Neural cell (in vitro differentiated cells): ENCODE measurements at regions not wholly inside any gene's neighbourhood (a gene's known extent, or its start where the extent isn't known, plus 50 kb on each side); places are given as distances from the start of the nearest gene placed in this dataset.

Experiments
- EP300 ChIP-seq: fragments of 450-650 bp; conservative IDR thresholded peaks from 2 replicates; pipeline ENCODE4 v1.6.1; 2014; ENCODE audit warnings: antibody characterized with exemption, mild to moderate bottlenecking, moderate library complexity; ENCODE audit not compliant: poor library complexity, severe bottlenecking
- EZH2 ChIP-seq: fragments of 200-600, 300-800 bp; shearing (Covaris generic), sonication (generic); IDR thresholded peaks from 2 replicates; pipeline ENCODE4 v1.6.1; 2014; ENCODE audit warnings: antibody characterized with exemption, low read length, borderline replicate concordance, mild to moderate bottlenecking; ENCODE audit not compliant: insufficient read depth, poor library complexity, severe bottlenecking
- MXI1 ChIP-seq: fragments of 450-650 bp; conservative IDR thresholded peaks from 2 replicates; pipeline ENCODE4 v1.6.1; 2014; ENCODE audit warnings: antibody characterized with exemption, mild to moderate bottlenecking; ENCODE audit not compliant: poor library complexity, severe bottlenecking
- POLR2AphosphoS5 ChIP-seq: IDR thresholded peaks from 2 replicates; pipeline ENCODE4 v1.6.1; 2012
- RAD21 ChIP-seq: fragments of 450-650 bp; conservative IDR thresholded peaks from 2 replicates; pipeline ENCODE4 v1.6.1; 2014; ENCODE audit warnings: antibody characterized with exemption, mild to moderate bottlenecking, moderate library complexity
- SMC3 ChIP-seq: fragments of 450-650 bp; conservative IDR thresholded peaks from 2 replicates; pipeline ENCODE4 v1.6.1; 2014; ENCODE audit warnings: antibody characterized with exemption, mild to moderate bottlenecking, moderate library complexity; ENCODE audit not compliant: poor library complexity
- TAF1 ChIP-seq: IDR thresholded peaks from 2 replicates; pipeline ENCODE4 v1.6.1; 2012; ENCODE audit warnings: low read depth
- TF ChIP-seq, protein P1 (sequence below): fragments of 450-650 bp; IDR thresholded peaks from 2 replicates; pipeline ENCODE4 v1.5.1; 2014; ENCODE audit warnings: antibody characterized with exemption, mild to moderate bottlenecking, moderate library complexity; ENCODE audit not compliant: poor library complexity, severe bottlenecking
- TF ChIP-seq, protein P2 (sequence below): IDR thresholded peaks from 2 replicates; pipeline ENCODE4 v1.6.1; 2012; ENCODE audit warnings: borderline replicate concordance

DNA sequence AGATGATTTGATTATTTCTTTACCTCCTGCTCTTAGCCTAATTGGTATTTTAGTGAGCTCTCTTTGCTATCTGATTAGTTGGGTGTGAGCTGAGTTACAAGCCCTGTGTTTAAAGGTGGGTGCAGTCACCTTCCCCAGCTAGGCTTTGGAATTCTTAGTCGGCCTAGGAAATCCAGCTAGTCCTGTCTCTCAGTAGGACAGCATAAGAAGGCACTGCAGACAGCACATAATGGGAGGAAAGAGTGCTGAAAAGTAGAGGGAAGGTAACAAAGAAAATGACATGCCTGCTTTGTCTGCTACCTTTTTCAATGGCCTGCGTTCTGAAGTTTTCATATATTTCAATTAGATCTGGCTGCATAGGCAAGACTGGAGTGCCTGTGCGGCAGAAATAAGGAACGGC, 1794.0 kb upstream of the CELF4 start:
- TF ChIP-seq, protein P1, sequence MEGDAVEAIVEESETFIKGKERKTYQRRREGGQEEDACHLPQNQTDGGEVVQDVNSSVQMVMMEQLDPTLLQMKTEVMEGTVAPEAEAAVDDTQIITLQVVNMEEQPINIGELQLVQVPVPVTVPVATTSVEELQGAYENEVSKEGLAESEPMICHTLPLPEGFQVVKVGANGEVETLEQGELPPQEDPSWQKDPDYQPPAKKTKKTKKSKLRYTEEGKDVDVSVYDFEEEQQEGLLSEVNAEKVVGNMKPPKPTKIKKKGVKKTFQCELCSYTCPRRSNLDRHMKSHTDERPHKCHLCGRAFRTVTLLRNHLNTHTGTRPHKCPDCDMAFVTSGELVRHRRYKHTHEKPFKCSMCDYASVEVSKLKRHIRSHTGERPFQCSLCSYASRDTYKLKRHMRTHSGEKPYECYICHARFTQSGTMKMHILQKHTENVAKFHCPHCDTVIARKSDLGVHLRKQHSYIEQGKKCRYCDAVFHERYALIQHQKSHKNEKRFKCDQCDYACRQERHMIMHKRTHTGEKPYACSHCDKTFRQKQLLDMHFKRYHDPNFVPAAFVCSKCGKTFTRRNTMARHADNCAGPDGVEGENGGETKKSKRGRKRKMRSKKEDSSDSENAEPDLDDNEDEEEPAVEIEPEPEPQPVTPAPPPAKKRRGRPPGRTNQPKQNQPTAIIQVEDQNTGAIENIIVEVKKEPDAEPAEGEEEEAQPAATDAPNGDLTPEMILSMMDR = no peak
- TF ChIP-seq EZH2 (no peak), TAF1 (no peak), EP300 (no peak), POLR2AphosphoS5 (no peak), MXI1 (no peak), SMC3 (no peak), RAD21 (no peak)
- TF ChIP-seq, protein P2, sequence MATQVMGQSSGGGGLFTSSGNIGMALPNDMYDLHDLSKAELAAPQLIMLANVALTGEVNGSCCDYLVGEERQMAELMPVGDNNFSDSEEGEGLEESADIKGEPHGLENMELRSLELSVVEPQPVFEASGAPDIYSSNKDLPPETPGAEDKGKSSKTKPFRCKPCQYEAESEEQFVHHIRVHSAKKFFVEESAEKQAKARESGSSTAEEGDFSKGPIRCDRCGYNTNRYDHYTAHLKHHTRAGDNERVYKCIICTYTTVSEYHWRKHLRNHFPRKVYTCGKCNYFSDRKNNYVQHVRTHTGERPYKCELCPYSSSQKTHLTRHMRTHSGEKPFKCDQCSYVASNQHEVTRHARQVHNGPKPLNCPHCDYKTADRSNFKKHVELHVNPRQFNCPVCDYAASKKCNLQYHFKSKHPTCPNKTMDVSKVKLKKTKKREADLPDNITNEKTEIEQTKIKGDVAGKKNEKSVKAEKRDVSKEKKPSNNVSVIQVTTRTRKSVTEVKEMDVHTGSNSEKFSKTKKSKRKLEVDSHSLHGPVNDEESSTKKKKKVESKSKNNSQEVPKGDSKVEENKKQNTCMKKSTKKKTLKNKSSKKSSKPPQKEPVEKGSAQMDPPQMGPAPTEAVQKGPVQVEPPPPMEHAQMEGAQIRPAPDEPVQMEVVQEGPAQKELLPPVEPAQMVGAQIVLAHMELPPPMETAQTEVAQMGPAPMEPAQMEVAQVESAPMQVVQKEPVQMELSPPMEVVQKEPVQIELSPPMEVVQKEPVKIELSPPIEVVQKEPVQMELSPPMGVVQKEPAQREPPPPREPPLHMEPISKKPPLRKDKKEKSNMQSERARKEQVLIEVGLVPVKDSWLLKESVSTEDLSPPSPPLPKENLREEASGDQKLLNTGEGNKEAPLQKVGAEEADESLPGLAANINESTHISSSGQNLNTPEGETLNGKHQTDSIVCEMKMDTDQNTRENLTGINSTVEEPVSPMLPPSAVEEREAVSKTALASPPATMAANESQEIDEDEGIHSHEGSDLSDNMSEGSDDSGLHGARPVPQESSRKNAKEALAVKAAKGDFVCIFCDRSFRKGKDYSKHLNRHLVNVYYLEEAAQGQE = no peak
